ENCODE measurements at regions not wholly inside any gene's neighbourhood (a gene's known extent, or its start where the extent isn't known, plus 50 kb on each side); places are given as distances from the start of the nearest gene placed in this dataset.

- ATAC-seq (ENCODE audit: low read depth): no peak
- Histone ChIP-seq H3K9me3 (ENCODE audit: severe bottlenecking) (no peaks in the 10 kb centered on the region), H3K4me3 (ENCODE audit: severe bottlenecking) (no peak overlapping the region), H3K27ac (ENCODE audit: poor library complexity, severe bottlenecking) (no peak overlapping the region), H3K4me1 (ENCODE audit: insufficient read depth, poor library complexity, severe bottlenecking) (no peaks in the 10 kb centered on the region), H3K27me3 (ENCODE audit: insufficient read depth, poor library complexity, severe bottlenecking) (no peaks in the 10 kb centered on the region), H3K36me3 (ENCODE audit: low read depth) (no peaks in the 10 kb centered on the region)
- DNase-seq (ENCODE audit: low spot score): no peak
- no peak for TF ChIP-seq CTCF (IDR thresholded peaks at IDR 0.05; ENCODE audit: poor library complexity, severe bottlenecking)
These were observed 250.4 kb upstream of the SEL1L start for GRCh38 chr14:81784084-81784483.

GRCh38 chr14:81797315-81797714 lies 263.7 kb upstream of the SEL1L start:
- Histone ChIP-seq H3K27ac (ENCODE audit: poor library complexity, severe bottlenecking) (no peak overlapping the region), H3K36me3 (ENCODE audit: low read depth) (no peaks in the 10 kb centered on the region), H3K4me3 (ENCODE audit: severe bottlenecking) (no peak overlapping the region), H3K27me3 (ENCODE audit: insufficient read depth, poor library complexity, severe bottlenecking) (no peaks in the 10 kb centered on the region), H3K4me1 (ENCODE audit: insufficient read depth, poor library complexity, severe bottlenecking) (no peaks in the 10 kb centered on the region), H3K9me3 (ENCODE audit: severe bottlenecking) (no peaks in the 10 kb centered on the region)
- no peak for ATAC-seq (ENCODE audit: low read depth)
- TF ChIP-seq CTCF (IDR thresholded peaks at IDR 0.05; ENCODE audit: poor library complexity, severe bottlenecking): no peak
- DNase-seq (ENCODE audit: low spot score): no peak

GRCh38 chr14:81801921-81802320 lies 268.3 kb upstream of the SEL1L start:
- ATAC-seq (ENCODE audit: low read depth) (no peak), DNase-seq (ENCODE audit: low spot score) (no peak)
- Histone ChIP-seq H3K4me1 (ENCODE audit: insufficient read depth, poor library complexity, severe bottlenecking) (no peaks in the 10 kb centered on the region), H3K27me3 (ENCODE audit: insufficient read depth, poor library complexity, severe bottlenecking) (no peaks in the 10 kb centered on the region), H3K9me3 (ENCODE audit: severe bottlenecking) (peaks cover 3% of the 10 kb centered on the region), H3K4me3 (ENCODE audit: severe bottlenecking) (no peak overlapping the region), H3K27ac (ENCODE audit: poor library complexity, severe bottlenecking) (no peak overlapping the region), H3K36me3 (ENCODE audit: low read depth) (no peaks in the 10 kb centered on the region)
- no peak for TF ChIP-seq CTCF (IDR thresholded peaks at IDR 0.05; ENCODE audit: poor library complexity, severe bottlenecking)

GRCh38 chr14:81802341-81802740 lies 268.7 kb upstream of the SEL1L start:
- Histone ChIP-seq H3K36me3 (ENCODE audit: low read depth) (no peaks in the 10 kb centered on the region), H3K4me1 (ENCODE audit: insufficient read depth, poor library complexity, severe bottlenecking) (no peaks in the 10 kb centered on the region), H3K9me3 (ENCODE audit: severe bottlenecking) (peaks cover 3% of the 10 kb centered on the region), H3K27ac (ENCODE audit: poor library complexity, severe bottlenecking) (no peak overlapping the region), H3K4me3 (ENCODE audit: severe bottlenecking) (no peak overlapping the region), H3K27me3 (ENCODE audit: insufficient read depth, poor library complexity, severe bottlenecking) (no peaks in the 10 kb centered on the region)
- DNase-seq (ENCODE audit: low spot score): no peak
- no peak for TF ChIP-seq CTCF (IDR thresholded peaks at IDR 0.05; ENCODE audit: poor library complexity, severe bottlenecking)
- ATAC-seq (ENCODE audit: low read depth): no peak

GRCh38 chr14:81805785-81806184 lies 272.1 kb upstream of the SEL1L start:
- Histone ChIP-seq H3K4me1 (ENCODE audit: insufficient read depth, poor library complexity, severe bottlenecking) (no peaks in the 10 kb centered on the region), H3K36me3 (ENCODE audit: low read depth) (no peaks in the 10 kb centered on the region), H3K27ac (ENCODE audit: poor library complexity, severe bottlenecking) (no peak overlapping the region), H3K4me3 (ENCODE audit: severe bottlenecking) (no peak overlapping the region), H3K27me3 (ENCODE audit: insufficient read depth, poor library complexity, severe bottlenecking) (no peaks in the 10 kb centered on the region), H3K9me3 (ENCODE audit: severe bottlenecking) (peaks cover 3% of the 10 kb centered on the region)
- no peak for TF ChIP-seq CTCF (IDR thresholded peaks at IDR 0.05; ENCODE audit: poor library complexity, severe bottlenecking)
- ATAC-seq (ENCODE audit: low read depth): no peak
- no peak for DNase-seq (ENCODE audit: low spot score)

All from RWPE2 (cell line).